HEK293T (cell line): ENCODE measurements at regions not wholly inside any gene's neighbourhood (a gene's known extent, or its start where the extent isn't known, plus 50 kb on each side); places are given as distances from the start of the nearest gene placed in this dataset.

ENCODE experiments used
- CTCF ChIA-PET: fragments of 350-600 bp; formaldehyde crosslinking; extraction: SDS; loops from one replicate; lab custom pipeline; 2021; ENCODE audit warnings: antibody characterized with exemption, inconsistent platforms; lab: Yijun Ruan, JAX
- POLR2A ChIA-PET: fragments of 350-600 bp; formaldehyde crosslinking; extraction: SDS; loops from one replicate; lab custom pipeline; 2020; ENCODE audit warnings: antibody characterized with exemption, inconsistent platforms; lab: Yijun Ruan, JAX
- DNase-seq: peaks from one replicate; pipeline ENCODE4 v3.0.0; 2012; ENCODE audit warnings: mixed read lengths; ENCODE audit errors: extremely low spot score
- ARNT ChIP-seq: fragments of 450-650 bp; IDR thresholded peaks from 2 replicates; pipeline ENCODE4 v1.6.1; 2017; ENCODE audit warnings: mild to moderate bottlenecking
- BHLHE40 ChIP-seq: fragments of 450-650 bp; IDR thresholded peaks from 2 replicates; pipeline ENCODE4 v1.6.1; 2016; ENCODE audit warnings: mild to moderate bottlenecking, moderate library complexity, borderline replicate concordance
- CTBP1 ChIP-seq: fragments of 450-650 bp; IDR thresholded peaks from 2 replicates; pipeline ENCODE4 v1.6.1; 2016; ENCODE audit warnings: borderline replicate concordance
- ELF4 ChIP-seq: fragments of 450-650 bp; IDR thresholded peaks from 2 replicates; pipeline ENCODE4 v1.6.1; 2017; ENCODE audit warnings: antibody characterized with exemption
- FOXA1 ChIP-seq: fragments of 450-650 bp; IDR thresholded peaks from 2 replicates; pipeline ENCODE4 v1.6.1; 2016; ENCODE audit warnings: mild to moderate bottlenecking
- FOXK2 ChIP-seq: fragments of 450-650 bp; IDR thresholded peaks from 2 replicates; pipeline ENCODE4 v1.6.1; 2016; ENCODE audit warnings: mild to moderate bottlenecking
- FOXM1 ChIP-seq: fragments of 450-650 bp; IDR thresholded peaks from 2 replicates; pipeline ENCODE4 v1.6.1; 2017; ENCODE audit warnings: mild to moderate bottlenecking, borderline replicate concordance
- HDGF ChIP-seq: fragments of 450-650 bp; IDR thresholded peaks from 2 replicates; pipeline ENCODE4 v1.6.1; 2017; ENCODE audit warnings: antibody characterized with exemption, borderline replicate concordance
- L3MBTL2 ChIP-seq: fragments of 450-650 bp; conservative IDR thresholded peaks from 2 replicates; pipeline ENCODE4 v1.6.1; 2016; ENCODE audit warnings: mild to moderate bottlenecking
- LEF1 ChIP-seq: fragments of 450-650 bp; IDR thresholded peaks from 2 replicates; pipeline ENCODE4 v1.6.1; 2017; ENCODE audit warnings: mild to moderate bottlenecking, borderline replicate concordance
- NFRKB ChIP-seq: fragments of 450-650 bp; IDR thresholded peaks from 2 replicates; pipeline ENCODE4 v1.6.1; 2016; ENCODE audit warnings: mild to moderate bottlenecking, moderate library complexity
- SP1 ChIP-seq: fragments of 450-650 bp; IDR thresholded peaks from 2 replicates; pipeline ENCODE4 v1.6.1; 2017
- SUZ12 ChIP-seq: fragments of 450-650 bp; IDR thresholded peaks from 2 replicates; pipeline ENCODE4 v1.6.1; 2016; ENCODE audit warnings: mild to moderate bottlenecking
- TARDBP ChIP-seq: fragments of 450-650 bp; IDR thresholded peaks from 2 replicates; pipeline ENCODE4 v1.6.1; 2016
- ZNF384 ChIP-seq: fragments of 450-650 bp; IDR thresholded peaks from 2 replicates; pipeline ENCODE4 v1.6.1; 2016
- TF ChIP-seq, protein P1 (sequence below): fragments of 450-650 bp; IDR thresholded peaks from 2 replicates; pipeline ENCODE4 v1.6.1; 2016

GRCh38 chr2:195507447-195508138, 149.4 kb upstream of the SLC39A10 start:
- ChIA-PET CTCF (no interaction called here), POLR2A (no interaction called here)
- no peak for TF ChIP-seq BHLHE40
- TF ChIP-seq FOXA1 = no peak
- no peak for TF ChIP-seq TARDBP
- TF ChIP-seq ZNF384 = no peak
- TF ChIP-seq ELF4 = no peak
- TF ChIP-seq FOXM1 = no peak
- no peak for TF ChIP-seq CTBP1
- no peak for TF ChIP-seq ARNT
- TF ChIP-seq FOXK2 = no peak
- TF ChIP-seq NFRKB = no peak
- TF ChIP-seq HDGF = no peak
- no peak for TF ChIP-seq SUZ12
- TF ChIP-seq, protein P1, sequence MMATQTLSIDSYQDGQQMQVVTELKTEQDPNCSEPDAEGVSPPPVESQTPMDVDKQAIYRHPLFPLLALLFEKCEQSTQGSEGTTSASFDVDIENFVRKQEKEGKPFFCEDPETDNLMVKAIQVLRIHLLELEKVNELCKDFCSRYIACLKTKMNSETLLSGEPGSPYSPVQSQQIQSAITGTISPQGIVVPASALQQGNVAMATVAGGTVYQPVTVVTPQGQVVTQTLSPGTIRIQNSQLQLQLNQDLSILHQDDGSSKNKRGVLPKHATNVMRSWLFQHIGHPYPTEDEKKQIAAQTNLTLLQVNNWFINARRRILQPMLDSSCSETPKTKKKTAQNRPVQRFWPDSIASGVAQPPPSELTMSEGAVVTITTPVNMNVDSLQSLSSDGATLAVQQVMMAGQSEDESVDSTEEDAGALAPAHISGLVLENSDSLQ = no peak
- TF ChIP-seq SP1 = no peak
- no peak for TF ChIP-seq LEF1
- TF ChIP-seq L3MBTL2 = no peak
- no peak for DNase-seq

GRCh38 chr2:195505701-195506100, 151.3 kb upstream of the SLC39A10 start:
- DNase-seq = no peak
- ChIA-PET CTCF (no interaction called here), POLR2A (no interaction called here)
- TF ChIP-seq HDGF (no peak), FOXA1 (no peak), ARNT (no peak), NFRKB (no peak), ZNF384 (no peak), ELF4 (no peak), SP1 (no peak), CTBP1 (no peak), FOXK2 (no peak), TARDBP (no peak), L3MBTL2 (no peak), FOXM1 (no peak)
- TF ChIP-seq, protein P1 = no peak

GRCh38 chr2:195503208-195503607, 153.8 kb upstream of the SLC39A10 start:
- TF ChIP-seq LEF1 (no peak), ZNF384 (no peak), FOXA1 (no peak), FOXK2 (no peak), ELF4 (no peak), L3MBTL2 (no peak), ARNT (no peak), BHLHE40 (no peak)
- TF ChIP-seq, protein P1 = no peak
- ChIA-PET CTCF (no interaction called here), POLR2A (no interaction called here)
- no peak for DNase-seq

DNA sequence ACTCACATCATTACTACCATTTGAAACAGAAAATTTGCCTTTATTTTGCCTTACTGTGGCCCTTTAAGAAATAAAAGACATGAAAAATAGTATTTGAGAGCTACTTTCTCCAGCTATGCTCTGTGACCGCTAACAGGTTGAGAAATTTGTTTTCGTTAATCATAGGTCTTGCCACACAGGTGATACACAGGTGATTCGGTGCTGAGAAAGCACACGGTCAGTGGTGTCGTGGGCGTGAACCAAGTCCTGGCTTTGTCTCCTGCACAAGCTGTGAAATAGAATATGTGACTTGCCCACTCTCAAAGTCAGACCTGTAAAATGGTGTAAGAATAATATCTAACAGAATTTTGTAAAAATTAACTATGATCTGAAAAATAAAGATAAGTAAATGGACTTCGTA, 155.3 kb upstream of the SLC39A10 start:
- DNase-seq = no peak
- TF ChIP-seq TARDBP = no peak
- ChIA-PET CTCF (no interaction called here), POLR2A (no interaction called here)

DNA sequence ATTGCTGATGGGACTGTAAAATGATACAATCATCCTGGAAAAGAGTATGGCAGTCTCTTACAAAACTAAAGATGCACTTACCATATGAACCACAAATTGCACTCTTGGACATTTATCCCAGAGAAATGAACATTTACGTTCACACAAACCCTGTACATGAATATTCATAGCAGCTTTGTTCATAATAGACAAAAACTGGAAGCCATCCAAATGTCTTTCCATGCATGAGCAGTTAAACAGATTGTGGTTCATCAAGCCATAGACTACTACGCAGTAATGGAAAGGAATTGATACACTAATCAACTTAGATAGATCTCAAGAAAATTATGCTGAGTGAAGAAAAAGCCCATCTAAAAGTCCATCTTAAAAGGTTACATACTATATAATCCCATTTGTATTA, 156.1 kb upstream of the SLC39A10 start:
- no peak for TF ChIP-seq BHLHE40
- TF ChIP-seq TARDBP = no peak
- no peak for TF ChIP-seq CTBP1
- TF ChIP-seq ZNF384 = no peak
- TF ChIP-seq ARNT = no peak
- TF ChIP-seq ELF4 = no peak
- TF ChIP-seq FOXA1 = no peak
- TF ChIP-seq SUZ12 = no peak
- TF ChIP-seq, protein P1 = no peak
- no peak for TF ChIP-seq HDGF
- no peak for TF ChIP-seq LEF1
- CTCF ChIA-PET = no interaction called here
- no peak for DNase-seq
- POLR2A ChIA-PET = no interaction called here

DNA sequence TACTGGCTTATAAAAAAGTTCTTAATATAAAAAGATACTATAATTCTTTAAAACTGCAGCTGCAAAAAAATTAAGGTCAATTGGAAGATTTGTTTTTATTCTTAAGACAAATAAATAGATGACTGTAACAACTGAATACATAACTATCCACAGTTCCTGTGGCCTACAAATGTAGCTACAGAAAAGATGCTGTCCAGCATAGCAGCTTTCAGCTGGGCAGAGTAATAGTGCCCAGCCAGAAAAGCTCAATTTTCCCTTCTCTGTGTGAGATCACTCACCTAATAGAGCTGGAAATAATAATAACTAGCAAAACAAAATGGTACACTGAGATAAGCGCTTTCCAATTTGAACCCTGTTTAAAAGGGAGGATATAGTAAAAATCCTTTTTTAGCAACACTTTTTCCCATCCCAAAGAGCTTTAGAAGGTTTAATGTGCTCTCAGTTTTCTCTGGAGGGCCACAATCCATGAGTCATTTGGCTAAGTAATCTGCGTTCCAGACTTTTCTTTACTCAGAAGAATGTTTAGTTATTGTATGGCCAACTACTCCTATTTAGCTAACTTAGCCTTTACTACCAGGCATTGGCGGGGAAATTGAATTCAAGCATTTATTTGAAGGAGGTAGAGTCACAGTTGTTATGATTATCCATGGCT, 158.1 kb upstream of the SLC39A10 start:
- POLR2A ChIA-PET = interaction anchor here (0.8 kb wide), 1 partner anchor 161 kb away, joined by 3 read pairs; no protein-coding TSS in a partner anchor
- no peak for TF ChIP-seq SP1
- TF ChIP-seq L3MBTL2 = no peak
- TF ChIP-seq ZNF384 = no peak
- TF ChIP-seq HDGF = no peak
- TF ChIP-seq FOXK2 = no peak
- no peak for TF ChIP-seq TARDBP
- no peak for TF ChIP-seq CTBP1
- TF ChIP-seq SUZ12 = no peak
- TF ChIP-seq BHLHE40 = no peak
- TF ChIP-seq LEF1 = no peak
- no peak for TF ChIP-seq ARNT
- no peak for TF ChIP-seq FOXM1
- no peak for DNase-seq
- CTCF ChIA-PET = no interaction called here
